Activated CD4-positive, alpha-beta T cell treated with anti-CD3 and anti-CD28 coated beads, Interleukin-2, amount 50 U/mL, for 16 hours (primary cell): ENCODE measurements at regions not wholly inside any gene's neighbourhood (a gene's known extent, or its start where the extent isn't known, plus 50 kb on each side); places are given as distances from the start of the nearest gene placed in this dataset.
"Not testable (repeated sequence)": the region's sequence is repeated elsewhere in the genome, so short reads cannot be mapped to it uniquely, and the experiment has no call there.

Source experiments
- DNase-seq: peaks from one replicate; pipeline ENCODE4 v3.0.0-alpha.2; 2020

- DNase-seq = no peak
Observed at GRCh38 chr18:39453356-39453755, 1887.8 kb upstream of the CELF4 start.

- no peak for DNase-seq
Observed at GRCh38 chr18:39450958-39451357, 1885.4 kb upstream of the CELF4 start.

DNA sequence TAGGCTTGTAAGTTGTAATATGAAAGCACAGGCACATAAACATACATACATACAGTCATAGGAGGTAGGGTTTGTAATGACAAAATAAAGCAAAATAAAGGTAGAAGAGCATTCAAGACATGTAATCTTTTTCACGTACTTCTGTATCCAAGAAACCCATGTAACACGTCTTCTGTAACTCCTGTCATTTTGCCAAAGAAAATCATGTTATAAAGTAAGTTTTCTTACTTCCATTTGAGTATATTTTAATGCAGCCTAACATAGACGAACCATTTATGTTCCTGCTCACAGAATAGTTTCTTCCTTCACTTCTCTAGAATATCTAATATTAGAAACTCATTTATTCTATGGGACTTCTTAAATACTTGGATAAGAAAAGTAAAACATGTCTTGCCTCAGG is 1884.0 kb upstream of the CELF4 start:
- DNase-seq = no peak

DNA sequence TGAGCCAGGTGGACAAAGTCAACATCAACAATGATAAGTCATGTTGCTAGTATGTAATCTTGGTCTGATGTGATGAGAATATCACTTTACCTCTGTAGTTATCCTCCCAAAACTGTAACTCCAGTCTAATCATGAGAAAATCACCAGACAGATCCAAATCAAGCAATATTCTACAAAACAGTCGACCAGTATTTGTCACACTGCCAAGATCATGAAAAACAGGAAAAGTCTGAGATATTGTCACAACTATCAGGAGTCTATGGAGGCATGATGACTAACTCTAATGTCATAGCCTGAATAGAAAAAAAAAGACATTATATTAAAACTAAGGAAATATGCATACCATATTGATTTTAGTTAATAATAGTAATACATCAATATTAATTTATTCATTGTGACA is 1883.3 kb upstream of the CELF4 start:
- no peak for DNase-seq

DNA sequence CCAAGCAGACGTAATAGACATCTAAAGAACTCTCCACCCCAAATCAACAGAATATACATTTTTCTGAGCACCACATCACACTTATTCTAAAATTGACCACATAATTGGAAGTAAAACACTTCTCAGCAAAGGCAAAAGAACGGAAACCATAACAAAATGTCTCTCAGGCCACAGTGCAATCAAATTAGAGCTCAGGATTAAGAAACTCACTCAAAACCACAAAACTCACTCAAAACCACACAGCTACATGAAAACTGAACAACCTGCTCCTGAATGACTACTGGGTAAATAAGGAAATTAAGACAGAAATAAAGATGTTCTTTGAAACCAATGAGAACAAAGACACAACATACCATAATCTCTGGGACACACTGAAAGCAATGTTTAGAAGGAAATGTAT is 1879.4 kb upstream of the CELF4 start:
- DNase-seq = not testable (repeated sequence)

DNA sequence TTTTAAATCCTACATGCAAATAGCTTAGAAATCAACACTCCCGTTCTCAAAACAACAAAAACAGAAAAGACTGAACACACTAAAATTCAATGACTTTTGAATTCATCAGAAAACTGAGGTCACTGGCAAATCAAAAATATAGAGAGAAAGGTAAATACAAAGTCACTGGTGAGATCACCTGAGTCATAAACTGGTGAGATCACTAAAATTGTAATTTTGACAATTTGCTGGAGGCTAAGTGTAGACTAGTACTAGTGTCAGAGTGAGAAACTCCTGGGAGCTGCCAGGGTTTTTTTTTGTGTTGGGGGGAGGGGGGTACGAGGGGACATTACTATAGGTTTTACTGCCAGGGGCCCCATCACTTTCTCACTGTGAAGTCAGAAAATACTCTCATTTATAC is 1876.0 kb upstream of the CELF4 start:
- DNase-seq = no peak

DNA sequence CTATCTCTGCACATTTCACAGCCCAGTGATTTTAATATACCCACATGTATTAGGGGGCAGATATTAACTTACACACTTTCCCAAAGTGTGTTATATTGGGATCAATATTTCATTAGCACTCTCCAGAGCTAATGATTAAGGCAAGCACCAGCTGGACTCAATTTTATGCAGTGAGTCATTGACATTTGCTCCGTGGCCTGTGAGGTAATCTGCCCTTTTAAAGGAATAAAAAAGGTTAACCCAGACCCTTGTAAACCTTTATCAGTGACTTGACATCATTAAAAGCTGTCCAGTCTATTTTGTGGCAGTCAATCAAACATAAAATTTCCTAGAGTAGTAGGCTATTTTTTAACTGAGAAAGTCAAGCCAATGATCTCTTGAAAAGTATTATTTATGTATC is 1870.4 kb upstream of the CELF4 start:
- no peak for DNase-seq

GRCh38 chr18:39435209-39435608 is 1869.6 kb upstream of the CELF4 start:
- DNase-seq = no peak

- no peak for DNase-seq
Observed at GRCh38 chr18:39434223-39434920, 1868.8 kb upstream of the CELF4 start.

DNA sequence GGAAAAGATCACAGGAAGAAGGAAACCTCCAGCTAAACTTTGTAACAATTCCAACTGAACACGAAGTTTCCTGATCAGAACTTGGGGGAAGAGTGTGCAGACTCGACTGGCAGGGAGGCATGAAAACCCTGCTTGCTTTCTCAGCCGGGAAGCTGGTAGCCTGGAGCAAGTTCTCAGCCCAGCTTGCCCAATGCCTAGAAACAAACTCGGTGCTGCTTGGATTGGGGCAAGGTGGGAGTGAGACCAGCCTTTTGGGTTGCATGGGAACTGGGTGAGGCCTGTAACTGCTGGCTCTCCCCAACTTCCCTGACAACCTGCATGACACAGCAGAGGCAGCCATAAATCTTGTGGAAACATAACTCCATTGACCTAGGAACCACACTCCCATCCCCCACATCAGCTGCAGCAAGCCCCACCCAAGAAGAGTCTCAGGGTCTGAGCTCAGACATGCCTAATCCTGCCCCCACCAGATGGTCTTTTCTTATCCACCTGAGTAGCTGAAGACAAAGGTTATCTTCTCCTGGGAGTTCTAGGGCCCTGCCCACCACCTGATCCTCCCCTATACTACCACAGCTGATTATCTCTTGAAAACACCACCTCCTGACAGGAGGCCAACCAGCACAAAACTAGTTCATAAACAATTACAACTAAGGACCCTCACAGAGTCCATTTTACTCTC is 1859.7 kb upstream of the CELF4 start:
- no peak for DNase-seq

DNA sequence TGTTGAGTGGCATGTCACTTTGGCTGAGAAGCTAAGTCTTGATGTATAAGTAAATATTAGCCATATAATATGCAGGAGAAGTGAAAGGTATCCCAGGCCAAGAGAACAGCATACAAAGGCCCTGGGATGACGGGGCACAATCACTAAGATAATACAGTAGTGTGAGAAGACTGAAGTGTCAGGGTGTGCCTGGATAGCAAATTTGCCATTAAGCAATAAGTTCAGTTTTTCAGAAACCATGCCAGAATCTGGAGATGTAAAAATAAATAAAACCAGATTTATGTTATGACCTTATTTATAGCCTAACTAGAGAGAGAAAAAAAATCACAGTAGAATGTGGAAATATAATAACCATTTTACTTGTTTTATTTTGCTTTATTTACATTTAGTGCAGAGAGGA is 1858.7 kb upstream of the CELF4 start:
- DNase-seq = no peak

- DNase-seq = no peak
Observed at GRCh38 chr18:39421276-39421675, 1855.7 kb upstream of the CELF4 start.

GRCh38 chr18:39419315-39419714 is 1853.7 kb upstream of the CELF4 start:
- no peak for DNase-seq

- DNase-seq = no peak
Observed at GRCh38 chr18:39415471-39415870, 1849.9 kb upstream of the CELF4 start.

DNA sequence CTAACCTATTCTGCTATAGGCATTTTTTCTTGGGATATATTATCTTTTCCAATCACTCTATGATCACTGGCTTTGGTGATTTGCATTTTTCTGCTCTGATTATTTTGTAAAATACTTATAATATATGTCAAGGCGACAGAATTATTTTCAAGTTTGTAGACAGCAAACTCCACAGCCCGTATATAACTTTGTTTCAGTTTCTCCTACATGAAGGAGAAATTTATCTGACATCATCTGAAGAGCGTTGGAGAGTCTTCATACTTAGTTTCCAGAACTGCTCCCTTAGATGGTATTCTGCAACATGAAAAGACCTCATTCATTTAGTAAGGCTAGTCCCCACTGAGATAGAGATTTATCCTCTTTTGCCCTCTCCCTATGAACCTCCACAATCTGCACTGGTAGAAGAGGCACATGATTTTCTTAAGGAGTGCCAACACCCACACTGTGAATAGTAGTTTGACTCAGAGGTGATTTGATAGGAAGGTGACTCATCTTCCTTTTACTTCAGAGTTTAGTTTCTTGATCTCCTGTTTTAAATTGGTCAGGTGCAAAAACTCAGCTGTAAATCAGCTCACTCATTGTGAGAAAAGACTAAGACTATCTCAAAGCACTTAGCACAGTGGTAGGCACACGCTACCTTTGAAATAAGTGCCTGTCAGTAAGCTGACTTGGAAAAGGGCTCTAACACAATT is 1848.6 kb upstream of the CELF4 start:
- DNase-seq = peak; percentile 74

DNA sequence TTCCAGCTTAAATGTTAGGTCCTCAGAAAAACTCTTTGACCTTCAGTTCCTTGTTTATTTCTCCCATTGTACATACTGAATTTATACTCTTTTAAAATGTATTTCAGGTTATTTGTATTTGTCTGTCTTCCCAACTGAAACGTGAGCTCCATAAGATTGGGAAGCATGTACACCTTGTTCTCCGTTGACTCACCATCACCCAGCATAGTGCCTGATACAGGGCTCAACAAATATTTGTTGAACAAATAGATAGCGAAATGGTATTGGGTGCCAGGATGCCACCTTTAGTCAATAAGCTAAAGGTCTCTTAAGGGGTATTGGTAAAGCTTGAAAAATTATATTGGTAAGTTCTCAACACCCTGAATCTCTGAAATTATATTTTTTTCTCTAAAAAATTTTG is 1841.3 kb upstream of the CELF4 start:
- DNase-seq = no peak

GRCh38 chr18:39403121-39403520 is 1837.5 kb upstream of the CELF4 start:
- no peak for DNase-seq

- no peak for DNase-seq
Observed at GRCh38 chr18:39399662-39400061, 1834.1 kb upstream of the CELF4 start.

GRCh38 chr18:39396168-39396567 is 1830.6 kb upstream of the CELF4 start:
- DNase-seq = no peak

GRCh38 chr18:39389800-39390379 is 1824.3 kb upstream of the CELF4 start:
- no peak for DNase-seq

- DNase-seq = no peak
Observed at GRCh38 chr18:39380866-39381265, 1815.3 kb upstream of the CELF4 start.

GRCh38 chr18:39380186-39380725 is 1814.7 kb upstream of the CELF4 start:
- no peak for DNase-seq

DNA sequence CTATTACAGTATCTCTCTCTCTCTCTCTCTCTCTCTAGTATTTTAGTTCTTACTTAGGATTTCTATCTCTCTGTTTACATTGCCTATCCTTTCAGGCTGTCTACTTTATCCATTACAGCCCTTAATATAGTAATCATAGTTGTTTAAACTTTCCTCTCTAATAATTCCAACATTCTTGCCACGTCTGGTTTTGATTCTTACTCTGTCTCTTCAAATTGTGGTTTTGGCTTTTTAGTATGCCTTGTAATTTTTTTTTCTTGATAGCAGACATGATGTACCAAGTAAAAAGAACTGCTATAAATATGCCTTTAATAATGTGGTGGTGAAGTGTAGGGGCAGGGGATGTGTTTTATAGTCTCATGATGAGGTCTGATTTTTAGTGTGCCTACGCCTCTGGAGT is 1809.5 kb upstream of the CELF4 start:
- DNase-seq = no peak

- no peak for DNase-seq
Observed at GRCh38 chr18:39371996-39372395, 1806.4 kb upstream of the CELF4 start.
